ENCODE measurements at regions not wholly inside any gene's neighbourhood (a gene's known extent, or its start where the extent isn't known, plus 50 kb on each side); places are given as distances from the start of the nearest gene placed in this dataset.

GRCh38 chr6:51505434-51505833 lies 582.0 kb downstream of the PKHD1 start:
- TF ChIP-seq CTCF (IDR thresholded peaks at IDR 0.05; ENCODE audit: low read depth, low read length, poor library complexity, severe bottlenecking) (no peak), EZH2phosphoT487 (IDR thresholded peaks at IDR 0.05; ENCODE audit: borderline replicate concordance, low read length) (no peak)
